Upper lobe of right lung (tissue), 1 donor: ENCODE measurements at regions not wholly inside any gene's neighbourhood (a gene's known extent, or its start where the extent isn't known, plus 50 kb on each side); places are given as distances from the start of the nearest gene placed in this dataset.

Experiments used
- ATAC-seq: fragments of 200-7000 bp; cut with Tn5 transposase; one replicate; pipeline ENCODE4 v1.9.1; 2020; ENCODE audit warnings: mild to moderate bottlenecking, moderate library complexity
- DNase-seq: peaks from one replicate; pipeline ENCODE4 v3.0.0-alpha.2; 2020
- H3K27ac ChIP-seq: fragments of 200-600 bp; one replicate; pipeline ENCODE4 v1.8.0; 2022
- H3K27me3 ChIP-seq: fragments of 200-600 bp; one replicate; pipeline ENCODE4 v1.8.0; 2022; ENCODE audit warnings: mild to moderate bottlenecking
- H3K36me3 ChIP-seq: fragments of 200-600 bp; one replicate; pipeline ENCODE4 v1.8.0; 2022
- H3K4me1 ChIP-seq: fragments of 200-600 bp; one replicate; pipeline ENCODE4 v1.8.0; 2022
- H3K4me3 ChIP-seq: fragments of 200-600 bp; one replicate; pipeline ENCODE4 v1.8.0; 2022; ENCODE audit warnings: mild to moderate bottlenecking
- H3K9me3 ChIP-seq: fragments of 200-600 bp; one replicate; pipeline ENCODE4 v1.8.0; 2022
- intact Hi-C: fragments of 100-400 bp; cut with DNase I; formaldehyde crosslinking; loops from one replicate; pipeline ENCODE4 v1.11.0; 2022
- TF ChIP-seq, protein P1 (sequence below): fragments of 200-600 bp; IDR thresholded peaks from one replicate; pipeline ENCODE4 v1.8.0; 2022; ENCODE audit warnings: antibody characterized with exemption
- donor health status: DM: no; HTN: yes; CAD: no; lungs with severe emphysema.

DNA sequence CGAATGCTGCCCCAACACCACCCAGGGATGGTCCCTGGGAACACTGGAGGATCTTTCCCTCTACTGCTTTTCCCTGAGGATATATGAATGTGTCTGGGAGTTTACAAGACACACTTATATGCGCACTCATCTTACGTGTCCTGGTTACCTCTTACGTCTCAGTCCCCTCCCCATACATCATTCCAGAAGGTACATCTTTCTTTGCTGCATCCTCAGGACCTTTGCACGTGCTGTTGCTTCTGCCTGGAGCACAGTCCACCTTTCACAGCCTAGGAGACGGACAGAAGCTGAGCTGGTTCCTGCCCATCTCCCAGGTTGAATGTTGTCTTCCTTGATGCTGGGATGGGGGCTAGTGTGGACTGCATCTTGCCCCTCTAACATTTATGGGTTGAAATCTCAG, 153.0 kb upstream of the FOXF1 start:
- H3K27ac ChIP-seq, result no peak overlapping the region
- intact Hi-C loops, result no loop called here
- TF ChIP-seq, protein P1, sequence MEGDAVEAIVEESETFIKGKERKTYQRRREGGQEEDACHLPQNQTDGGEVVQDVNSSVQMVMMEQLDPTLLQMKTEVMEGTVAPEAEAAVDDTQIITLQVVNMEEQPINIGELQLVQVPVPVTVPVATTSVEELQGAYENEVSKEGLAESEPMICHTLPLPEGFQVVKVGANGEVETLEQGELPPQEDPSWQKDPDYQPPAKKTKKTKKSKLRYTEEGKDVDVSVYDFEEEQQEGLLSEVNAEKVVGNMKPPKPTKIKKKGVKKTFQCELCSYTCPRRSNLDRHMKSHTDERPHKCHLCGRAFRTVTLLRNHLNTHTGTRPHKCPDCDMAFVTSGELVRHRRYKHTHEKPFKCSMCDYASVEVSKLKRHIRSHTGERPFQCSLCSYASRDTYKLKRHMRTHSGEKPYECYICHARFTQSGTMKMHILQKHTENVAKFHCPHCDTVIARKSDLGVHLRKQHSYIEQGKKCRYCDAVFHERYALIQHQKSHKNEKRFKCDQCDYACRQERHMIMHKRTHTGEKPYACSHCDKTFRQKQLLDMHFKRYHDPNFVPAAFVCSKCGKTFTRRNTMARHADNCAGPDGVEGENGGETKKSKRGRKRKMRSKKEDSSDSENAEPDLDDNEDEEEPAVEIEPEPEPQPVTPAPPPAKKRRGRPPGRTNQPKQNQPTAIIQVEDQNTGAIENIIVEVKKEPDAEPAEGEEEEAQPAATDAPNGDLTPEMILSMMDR, result no peak
- H3K4me3 ChIP-seq, result no peak overlapping the region
- ATAC-seq (no peak), DNase-seq (no peak)
- H3K9me3 ChIP-seq, result no peaks in the 10 kb centered on the region
- no peaks in the 10 kb centered on the region for H3K36me3 ChIP-seq
- H3K4me1 ChIP-seq, result no peaks in the 10 kb centered on the region
- peaks cover 8% of the 10 kb centered on the region for H3K27me3 ChIP-seq

DNA sequence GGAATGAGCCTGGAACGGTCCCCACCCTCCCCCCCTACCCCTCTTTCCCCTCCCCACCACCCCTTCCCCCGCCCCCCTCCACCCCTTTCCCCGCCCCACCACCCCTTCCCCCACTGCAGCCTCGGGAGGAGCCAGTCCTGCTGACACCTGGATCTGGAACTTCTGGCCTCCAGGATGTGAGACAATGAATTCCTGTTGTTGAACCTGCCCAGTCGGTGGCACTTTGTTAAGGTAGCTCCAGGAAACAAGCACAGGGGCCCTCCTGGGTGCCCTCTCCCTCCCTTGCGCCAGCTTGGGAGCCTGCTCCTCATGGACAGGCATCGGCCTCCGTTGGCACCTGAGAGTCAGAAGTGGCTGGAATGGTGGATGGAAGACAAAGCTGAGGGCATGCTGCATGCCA, 152.4 kb upstream of the FOXF1 start:
- DNase-seq, result no peak
- ATAC-seq, result no peak
- no peaks in the 10 kb centered on the region for H3K4me1 ChIP-seq
- no peaks in the 10 kb centered on the region for H3K36me3 ChIP-seq
- TF ChIP-seq, protein P1, result no peak
- no peak overlapping the region for H3K27ac ChIP-seq
- H3K9me3 ChIP-seq, result no peaks in the 10 kb centered on the region
- peaks cover 8% of the 10 kb centered on the region for H3K27me3 ChIP-seq
- no peak overlapping the region for H3K4me3 ChIP-seq
- intact Hi-C loops, result no loop called here

GRCh38 chr16:86359571-86359970, 150.8 kb upstream of the FOXF1 start:
- peaks cover 8% of the 10 kb centered on the region for H3K27me3 ChIP-seq
- TF ChIP-seq, protein P1, result no peak
- ATAC-seq, result no peak

DNA sequence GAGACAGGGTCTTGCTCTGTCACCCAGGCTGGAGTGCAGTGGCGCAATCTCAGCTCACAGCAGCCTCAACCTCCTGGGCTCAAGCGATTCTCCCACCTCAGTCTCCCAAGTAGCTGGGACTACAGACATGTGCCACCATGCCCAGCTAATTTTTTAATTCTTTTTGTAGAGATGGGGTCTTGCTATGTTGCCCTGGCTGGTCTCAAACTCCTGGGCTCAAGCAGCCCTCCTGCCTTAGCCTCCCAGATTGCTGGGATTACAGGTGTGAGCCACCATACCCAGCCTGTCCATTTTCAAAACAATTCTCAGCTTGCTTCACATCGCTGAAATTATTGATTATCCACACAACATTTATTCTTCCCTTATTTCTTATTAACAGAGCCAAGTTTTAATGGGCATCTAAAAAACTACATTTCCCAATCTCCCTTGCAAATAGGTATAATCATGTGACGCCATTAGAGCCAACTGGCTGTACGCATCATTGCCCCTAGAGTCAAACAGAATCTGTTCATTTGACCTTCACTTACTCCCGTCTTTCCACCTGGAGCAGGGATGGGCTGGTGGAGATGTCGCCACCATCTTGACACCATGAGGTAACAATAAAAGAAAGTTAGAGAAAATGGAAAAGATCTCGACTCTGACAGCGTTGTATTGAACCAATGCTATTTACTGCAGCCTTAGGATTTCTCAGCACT, 148.0 kb upstream of the FOXF1 start:
- intact Hi-C loops, result no loop called here

More at GRCh38 chr16:86359571-86359970, 150.8 kb upstream of the FOXF1 start:
- H3K4me3 ChIP-seq, result no peak overlapping the region
- H3K9me3 ChIP-seq, result no peaks in the 10 kb centered on the region
- H3K36me3 ChIP-seq, result no peaks in the 10 kb centered on the region
- no peak for DNase-seq
- no peaks in the 10 kb centered on the region for H3K4me1 ChIP-seq
- no peak overlapping the region for H3K27ac ChIP-seq
- intact Hi-C loops, result no loop called here

GRCh38 chr16:86363057-86363490, 147.3 kb upstream of the FOXF1 start:
- Histone ChIP-seq H3K27me3 (peaks cover 8% of the 10 kb centered on the region), H3K27ac (no peak overlapping the region)
- intact Hi-C loops, result no loop called here

More for the DNA sequence above, 148.0 kb upstream of the FOXF1 start:
- no peaks in the 10 kb centered on the region for H3K9me3 ChIP-seq
- H3K27me3 ChIP-seq, result peaks cover 8% of the 10 kb centered on the region
- TF ChIP-seq, protein P1, result no peak
- H3K4me1 ChIP-seq, result peaks cover 6% of the 10 kb centered on the region
- H3K36me3 ChIP-seq, result no peaks in the 10 kb centered on the region
- H3K27ac ChIP-seq, result no peak overlapping the region
- DNase-seq, result no peak
- no peak overlapping the region for H3K4me3 ChIP-seq
- ATAC-seq, result no peak

More at GRCh38 chr16:86363057-86363490, 147.3 kb upstream of the FOXF1 start:
- H3K4me1 ChIP-seq, result peaks cover 6% of the 10 kb centered on the region
- TF ChIP-seq, protein P1, result no peak
- H3K36me3 ChIP-seq, result no peaks in the 10 kb centered on the region
- DNase-seq, result no peak
- no peaks in the 10 kb centered on the region for H3K9me3 ChIP-seq
- no peak for ATAC-seq
- H3K4me3 ChIP-seq, result no peak overlapping the region
